Right atrium auricular region (tissue), 2 donors: ENCODE measurements at regions not wholly inside any gene's neighbourhood (a gene's known extent, or its start where the extent isn't known, plus 50 kb on each side); places are given as distances from the start of the nearest gene placed in this dataset.

Experiments used
- DNase-seq: peaks from one replicate; pipeline ENCODE4 v3.0.0-alpha.2; 2019; ENCODE audit warnings: low spot score
- H3K27ac ChIP-seq, 2 donors: fragments of 200-600 bp; sonication (generic); 1 replicate in 1 of 2; 2 replicates in 1 of 2; pipeline ENCODE4 v1.5.1; 2016 to 2019
- H3K27me3 ChIP-seq, 2 donors: fragments of 200-600 bp; sonication (generic); one replicate each; pipeline versions ENCODE4 v1.5.1 to v1.6.0; 2017 to 2019
- H3K36me3 ChIP-seq: fragments of 200-600 bp; sonication (generic); one replicate; pipeline ENCODE4 v1.5.1; 2016
- H3K4me1 ChIP-seq, 2 donors: fragments of 200-600 bp; sonication (generic); one replicate each; pipeline versions ENCODE4 v1.5.1 to v1.6.0; 2017 to 2019
- H3K4me3 ChIP-seq, 2 donors: fragments of 200-600 bp; sonication (generic); 1 replicate in 1 of 2; 2 replicates in 1 of 2; pipeline ENCODE4 v1.5.1; 2017 to 2019; ENCODE audit warnings: mild to moderate bottlenecking in 1 of 2, moderate library complexity in 1 of 2
- H3K9me3 ChIP-seq, 2 donors: fragments of 200-600 bp; sonication (generic); one replicate each; pipeline ENCODE4 v1.5.1; 2019
- TF ChIP-seq, protein P1 (sequence below), 2 donors: fragments of 200-600 bp; sonication (generic); IDR thresholded peaks; one replicate each; pipeline ENCODE4 v1.5.1; 2019; ENCODE audit warnings: antibody characterized with exemption in 2 of 2

DNA sequence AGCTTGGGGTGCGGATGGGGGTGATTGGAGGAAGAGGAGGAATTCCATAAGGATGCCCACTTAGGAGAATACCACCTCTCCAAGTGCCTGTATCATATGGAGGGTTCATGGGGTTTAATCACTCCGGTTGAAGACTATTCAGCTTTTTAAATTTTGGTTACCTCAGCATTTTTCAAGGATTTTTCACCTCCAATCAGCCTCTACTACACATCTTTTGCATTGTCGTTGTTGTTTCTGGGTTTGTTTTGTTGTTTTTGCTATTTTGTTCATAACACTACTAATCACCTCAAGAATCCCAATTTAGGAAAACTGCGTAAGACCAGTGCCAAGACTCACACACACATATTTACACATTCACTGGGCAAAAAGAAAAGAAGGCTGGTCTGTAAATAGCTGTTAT, 619.5 kb upstream of the CDH5 start:
- no peaks in the 10 kb centered on the region for H3K4me1 ChIP-seq
- TF ChIP-seq, protein P1, sequence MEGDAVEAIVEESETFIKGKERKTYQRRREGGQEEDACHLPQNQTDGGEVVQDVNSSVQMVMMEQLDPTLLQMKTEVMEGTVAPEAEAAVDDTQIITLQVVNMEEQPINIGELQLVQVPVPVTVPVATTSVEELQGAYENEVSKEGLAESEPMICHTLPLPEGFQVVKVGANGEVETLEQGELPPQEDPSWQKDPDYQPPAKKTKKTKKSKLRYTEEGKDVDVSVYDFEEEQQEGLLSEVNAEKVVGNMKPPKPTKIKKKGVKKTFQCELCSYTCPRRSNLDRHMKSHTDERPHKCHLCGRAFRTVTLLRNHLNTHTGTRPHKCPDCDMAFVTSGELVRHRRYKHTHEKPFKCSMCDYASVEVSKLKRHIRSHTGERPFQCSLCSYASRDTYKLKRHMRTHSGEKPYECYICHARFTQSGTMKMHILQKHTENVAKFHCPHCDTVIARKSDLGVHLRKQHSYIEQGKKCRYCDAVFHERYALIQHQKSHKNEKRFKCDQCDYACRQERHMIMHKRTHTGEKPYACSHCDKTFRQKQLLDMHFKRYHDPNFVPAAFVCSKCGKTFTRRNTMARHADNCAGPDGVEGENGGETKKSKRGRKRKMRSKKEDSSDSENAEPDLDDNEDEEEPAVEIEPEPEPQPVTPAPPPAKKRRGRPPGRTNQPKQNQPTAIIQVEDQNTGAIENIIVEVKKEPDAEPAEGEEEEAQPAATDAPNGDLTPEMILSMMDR (IDR thresholded peaks at IDR 0.05) = no peak
- no peaks in the 10 kb centered on the region for H3K27me3 ChIP-seq
- H3K9me3 ChIP-seq = no peaks in the 10 kb centered on the region
- no peak for DNase-seq
- no peak overlapping the region for H3K27ac ChIP-seq
- H3K36me3 ChIP-seq = no peaks in the 10 kb centered on the region
- H3K4me3 ChIP-seq = no peak overlapping the region

DNA sequence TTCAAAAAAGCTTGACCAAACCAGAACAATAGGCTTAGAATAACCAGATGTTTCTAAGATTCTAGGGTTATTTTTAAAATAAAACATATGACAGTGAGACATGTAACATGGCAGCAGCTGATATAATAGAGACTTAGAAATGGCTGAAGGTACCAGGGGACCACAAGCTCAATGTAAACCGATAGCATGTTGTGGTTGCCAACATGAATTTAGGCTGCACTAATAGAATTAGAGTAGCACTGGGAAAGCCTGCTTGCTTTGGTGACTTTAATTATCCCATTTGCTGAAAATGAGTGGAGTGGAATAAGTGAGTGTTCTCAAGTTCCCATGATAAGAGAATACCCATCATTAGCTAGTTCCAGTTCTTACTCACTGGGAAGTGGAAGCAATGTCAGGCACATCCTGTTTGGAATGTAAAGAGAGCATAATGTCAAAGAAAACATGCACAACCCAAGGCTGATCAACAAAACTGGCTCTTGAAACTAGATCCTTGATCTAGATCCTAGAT, 621.2 kb upstream of the CDH5 start:
- Histone ChIP-seq H3K4me1 (no peaks in the 10 kb centered on the region), H3K27me3 (no peaks in the 10 kb centered on the region), H3K36me3 (no peaks in the 10 kb centered on the region), H3K9me3 (no peaks in the 10 kb centered on the region), H3K27ac (no peak overlapping the region), H3K4me3 (no peak overlapping the region)
- no peak for DNase-seq
- TF ChIP-seq, protein P1 (IDR thresholded peaks at IDR 0.05) = no peak

DNA sequence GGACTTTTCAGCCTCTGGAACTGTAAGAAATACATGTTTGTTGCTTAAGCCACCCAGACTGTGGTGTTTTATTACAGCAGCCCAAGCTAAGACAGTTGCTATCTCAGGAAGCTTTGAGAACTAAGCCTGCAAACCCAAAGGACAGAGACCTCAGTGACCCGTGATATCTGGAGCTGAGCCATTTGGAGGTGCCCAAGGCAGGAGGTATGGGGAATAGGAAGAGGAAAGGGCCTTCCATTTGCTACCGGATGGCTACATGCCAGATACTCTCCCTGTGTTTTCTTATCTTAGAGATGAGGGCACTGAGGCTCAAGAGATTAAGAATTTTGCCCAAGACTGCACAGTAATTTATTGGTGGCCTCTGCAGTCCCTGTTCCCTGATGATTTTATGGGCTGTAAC, 622.1 kb upstream of the CDH5 start:
- no peak overlapping the region for H3K27ac ChIP-seq

DNA sequence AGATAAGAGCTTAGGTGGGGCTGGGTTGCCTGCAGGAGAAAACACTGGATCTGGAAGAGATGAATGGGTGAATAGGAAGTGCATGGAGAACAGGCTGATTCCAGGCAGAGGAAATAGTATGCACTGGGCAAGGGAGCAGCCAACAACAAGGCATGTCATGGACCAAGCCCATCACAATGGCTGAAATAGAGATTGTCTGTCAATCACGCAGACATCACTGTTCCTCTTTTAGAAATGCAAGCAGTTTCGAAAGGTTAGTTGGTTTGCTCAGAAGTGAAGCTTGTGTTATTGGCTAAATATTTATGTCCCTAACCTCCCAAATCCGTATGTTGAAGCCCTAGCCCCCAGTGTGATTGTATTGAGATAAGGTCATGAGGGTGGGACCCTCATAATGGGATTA, 621.7 kb upstream of the CDH11 start:
- no peaks in the 10 kb centered on the region for H3K4me1 ChIP-seq
- no peak for DNase-seq
- H3K27me3 ChIP-seq = no peaks in the 10 kb centered on the region
- TF ChIP-seq, protein P1 (IDR thresholded peaks at IDR 0.05) = no peak
- no peak overlapping the region for H3K27ac ChIP-seq
- H3K9me3 ChIP-seq = no peaks in the 10 kb centered on the region
- no peaks in the 10 kb centered on the region for H3K36me3 ChIP-seq
- no peak overlapping the region for H3K4me3 ChIP-seq

More for the DNA sequence above, 622.1 kb upstream of the CDH5 start:
- Histone ChIP-seq H3K36me3 (no peaks in the 10 kb centered on the region), H3K27me3 (no peaks in the 10 kb centered on the region), H3K9me3 (no peaks in the 10 kb centered on the region), H3K4me1 (no peaks in the 10 kb centered on the region), H3K4me3 (no peak overlapping the region)
- TF ChIP-seq, protein P1 (IDR thresholded peaks at IDR 0.05) = no peak
- DNase-seq = no peak

DNA sequence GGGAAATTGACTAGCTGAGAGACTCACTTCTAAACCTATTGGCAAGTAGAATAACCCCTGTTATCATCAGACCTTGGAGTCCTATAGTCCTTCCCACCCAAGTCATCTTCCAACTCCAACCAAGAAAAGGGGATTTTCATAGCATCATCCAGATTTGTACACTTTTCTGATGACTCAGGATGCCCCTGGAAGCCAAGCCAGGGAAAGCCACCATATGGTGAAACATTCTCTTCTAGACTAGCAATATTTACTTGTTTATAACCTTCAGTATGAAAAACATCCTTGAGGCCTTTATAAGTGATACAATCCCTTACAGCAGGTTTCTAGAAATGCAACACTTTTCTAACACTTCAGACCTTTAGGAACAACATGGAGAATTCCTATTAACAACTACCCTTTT, 618.8 kb upstream of the CDH11 start:
- DNase-seq = no peak
- no peaks in the 10 kb centered on the region for H3K9me3 ChIP-seq
- TF ChIP-seq, protein P1 (IDR thresholded peaks at IDR 0.05) = no peak

DNA sequence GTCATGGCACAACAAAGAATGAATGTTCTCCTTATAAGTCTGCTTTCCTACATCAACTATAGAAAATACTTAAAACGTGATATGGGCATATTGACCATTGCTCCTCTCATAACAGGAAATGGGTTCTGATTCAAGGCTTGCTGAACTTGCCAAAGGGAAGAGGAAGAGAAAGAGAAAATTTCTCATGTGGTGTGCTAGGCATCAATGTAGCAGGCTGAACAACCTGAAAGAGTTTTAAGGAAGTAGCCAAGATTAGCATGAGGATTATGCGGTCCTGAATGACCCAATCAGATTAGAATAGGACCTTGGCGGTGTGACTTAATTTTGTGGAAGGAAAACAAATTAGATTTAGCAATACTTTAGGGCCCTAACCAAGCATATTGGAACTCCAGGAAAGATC, 617.7 kb upstream of the CDH11 start:
- no peak for DNase-seq
- H3K9me3 ChIP-seq = no peaks in the 10 kb centered on the region
- no peak overlapping the region for H3K27ac ChIP-seq
- H3K4me3 ChIP-seq = no peak overlapping the region
- H3K36me3 ChIP-seq = no peaks in the 10 kb centered on the region
- no peaks in the 10 kb centered on the region for H3K4me1 ChIP-seq
- TF ChIP-seq, protein P1 (IDR thresholded peaks at IDR 0.05) = no peak
- no peaks in the 10 kb centered on the region for H3K27me3 ChIP-seq

More for the DNA sequence above, 618.8 kb upstream of the CDH11 start:
- no peaks in the 10 kb centered on the region for H3K4me1 ChIP-seq
- H3K27me3 ChIP-seq = no peaks in the 10 kb centered on the region
- H3K27ac ChIP-seq = no peak overlapping the region
- H3K36me3 ChIP-seq = no peaks in the 10 kb centered on the region
- H3K4me3 ChIP-seq = no peak overlapping the region
